ENCODE measurements at regions not wholly inside any gene's neighbourhood (a gene's known extent, or its start where the extent isn't known, plus 50 kb on each side); places are given as distances from the start of the nearest gene placed in this dataset.

DNA sequence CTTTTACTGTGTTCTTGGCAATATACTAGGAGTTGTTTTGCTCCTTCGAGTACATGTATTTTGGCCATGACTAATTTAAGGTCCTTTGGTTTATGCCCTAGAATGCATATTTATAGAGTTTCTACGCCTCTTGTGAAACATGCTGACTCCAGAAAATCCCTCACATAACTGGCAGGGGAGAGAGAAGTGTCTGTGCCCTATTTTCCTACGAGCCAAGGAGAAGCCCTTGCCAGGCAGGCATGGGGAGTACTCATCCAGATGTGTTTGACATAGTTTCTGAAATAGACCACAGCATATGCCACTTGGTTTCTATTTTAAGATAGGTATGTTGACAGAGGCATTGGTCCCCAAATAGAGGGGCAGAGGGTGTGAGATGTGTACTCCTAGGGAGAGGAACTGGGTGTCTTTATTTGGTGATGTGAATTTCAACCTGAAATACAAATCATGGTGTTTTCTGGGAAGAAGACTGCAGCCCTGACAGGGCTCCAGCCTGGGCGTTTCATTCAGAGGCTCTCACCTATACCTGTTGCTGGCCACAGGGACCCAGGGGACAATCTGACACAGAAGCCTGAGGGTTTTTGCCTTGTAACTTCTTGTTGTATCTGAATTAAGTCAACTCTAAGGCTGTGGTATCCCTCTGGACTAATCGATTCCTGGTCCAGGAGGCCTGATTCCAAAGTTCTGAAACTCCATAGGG, 267.8 kb upstream of the C2CD4B start:
- Histone ChIP-seq H3K27ac (ENCODE audit: insufficient read depth, low read length) (no peak overlapping the region), H3K9ac (ENCODE audit: insufficient read depth, low read length) (no peak overlapping the region)

GRCh38 chr15:62436235-62436634, 271.1 kb upstream of the C2CD4B start:
- Histone ChIP-seq H3K27me3 (ENCODE audit: control insufficient read depth, insufficient read depth, low read length) (no peaks in the 10 kb centered on the region), H4K20me1 (ENCODE audit: control insufficient read depth, extremely low read depth, insufficient read depth, low read length) (no peaks in the 10 kb centered on the region), H2AFZ (ENCODE audit: low read length) (no peak overlapping the region), H3K9ac (ENCODE audit: insufficient read depth, low read length) (no peak overlapping the region), H3K9me3 (ENCODE audit: control insufficient read depth, insufficient read depth, low read depth, low read length) (no peaks in the 10 kb centered on the region), H3K4me3 (replicated peaks in 1 of 4; ENCODE audit: control extremely low read depth in 1 of 4, insufficient read depth in 1 of 4, low read depth in 3 of 4, low read length in 4 of 4) (no peak overlapping the region), H3K79me2 (ENCODE audit: control insufficient read depth, insufficient read depth, low read length) (no peaks in the 10 kb centered on the region), H3K27ac (ENCODE audit: insufficient read depth, low read length) (no peak overlapping the region), H3K36me3 (ENCODE audit: control insufficient read depth, insufficient read depth, low read length) (no peaks in the 10 kb centered on the region), H3K4me2 (ENCODE audit: extremely low read depth, insufficient read depth, low read length) (no peak overlapping the region), H3K4me1 (ENCODE audit: control insufficient read depth, extremely low read depth, insufficient read depth, low read length) (peaks cover 3% of the 10 kb centered on the region)
- TF ChIP-seq EZH2 (IDR thresholded peaks at IDR 0.05; ENCODE audit: low read length, missing control alignments) (no peak), CTCF (conservative IDR thresholded peaks at IDR 0.05 in 1 of 2, IDR thresholded peaks at IDR 0.05 in 1 of 2; ENCODE audit: low read depth in 1 of 2, low read length in 2 of 2) (no peak)
- DNase-seq (ENCODE audit: low read depth in 2 of 2), result no peak

More for the DNA sequence above, 267.8 kb upstream of the C2CD4B start:
- no peaks in the 10 kb centered on the region for H3K36me3 ChIP-seq (ENCODE audit: control insufficient read depth, insufficient read depth, low read length)
- DNase-seq (ENCODE audit: low read depth in 2 of 2), result peak in 1 of 2 donors; percentile 50
- no peaks in the 10 kb centered on the region for H3K4me1 ChIP-seq (ENCODE audit: control insufficient read depth, extremely low read depth, insufficient read depth, low read length)
- no peak overlapping the region for H3K4me3 ChIP-seq (replicated peaks in 1 of 4; ENCODE audit: control extremely low read depth in 1 of 4, insufficient read depth in 1 of 4, low read depth in 3 of 4, low read length in 4 of 4)
- TF ChIP-seq EZH2 (IDR thresholded peaks at IDR 0.05; ENCODE audit: low read length, missing control alignments) (no peak), CTCF (conservative IDR thresholded peaks at IDR 0.05 in 1 of 2, IDR thresholded peaks at IDR 0.05 in 1 of 2; ENCODE audit: low read depth in 1 of 2, low read length in 2 of 2) (no peak)
- no peak overlapping the region for H2AFZ ChIP-seq (ENCODE audit: low read length)
- H3K9me3 ChIP-seq (ENCODE audit: control insufficient read depth, insufficient read depth, low read depth, low read length), result no peaks in the 10 kb centered on the region
- no peak overlapping the region for H3K4me2 ChIP-seq (ENCODE audit: extremely low read depth, insufficient read depth, low read length)
- H3K79me2 ChIP-seq (ENCODE audit: control insufficient read depth, insufficient read depth, low read length), result no peaks in the 10 kb centered on the region
- no peaks in the 10 kb centered on the region for H3K27me3 ChIP-seq (ENCODE audit: control insufficient read depth, insufficient read depth, low read length)
- H4K20me1 ChIP-seq (ENCODE audit: control insufficient read depth, extremely low read depth, insufficient read depth, low read length), result no peaks in the 10 kb centered on the region

GRCh38 chr15:62437753-62438152, 272.7 kb upstream of the C2CD4B start:
- no peaks in the 10 kb centered on the region for H4K20me1 ChIP-seq (ENCODE audit: control insufficient read depth, extremely low read depth, insufficient read depth, low read length)
- TF ChIP-seq CTCF (conservative IDR thresholded peaks at IDR 0.05 in 1 of 2, IDR thresholded peaks at IDR 0.05 in 1 of 2; ENCODE audit: low read depth in 1 of 2, low read length in 2 of 2) (no peak), EZH2 (IDR thresholded peaks at IDR 0.05; ENCODE audit: low read length, missing control alignments) (no peak)
- H3K4me1 ChIP-seq (ENCODE audit: control insufficient read depth, extremely low read depth, insufficient read depth, low read length), result peaks cover 3% of the 10 kb centered on the region
- no peak for DNase-seq (ENCODE audit: low read depth in 2 of 2)
- no peak overlapping the region for H3K4me3 ChIP-seq (replicated peaks in 1 of 4; ENCODE audit: control extremely low read depth in 1 of 4, insufficient read depth in 1 of 4, low read depth in 3 of 4, low read length in 4 of 4)
- no peaks in the 10 kb centered on the region for H3K79me2 ChIP-seq (ENCODE audit: control insufficient read depth, insufficient read depth, low read length)
- no peak overlapping the region for H2AFZ ChIP-seq (ENCODE audit: low read length)
- no peak overlapping the region for H3K27ac ChIP-seq (ENCODE audit: insufficient read depth, low read length)
- H3K4me2 ChIP-seq (ENCODE audit: extremely low read depth, insufficient read depth, low read length), result no peak overlapping the region
- H3K9ac ChIP-seq (ENCODE audit: insufficient read depth, low read length), result no peak overlapping the region
- no peaks in the 10 kb centered on the region for H3K27me3 ChIP-seq (ENCODE audit: control insufficient read depth, insufficient read depth, low read length)
- no peaks in the 10 kb centered on the region for H3K9me3 ChIP-seq (ENCODE audit: control insufficient read depth, insufficient read depth, low read depth, low read length)
- H3K36me3 ChIP-seq (ENCODE audit: control insufficient read depth, insufficient read depth, low read length), result no peaks in the 10 kb centered on the region

All from fibroblast of lung (primary cell).